GM19023 (cell line): ENCODE measurements at regions not wholly inside any gene's neighbourhood (a gene's known extent, or its start where the extent isn't known, plus 50 kb on each side); places are given as distances from the start of the nearest gene placed in this dataset.

Experiments
- ATAC-seq: cut with Tn5 transposase; IDR thresholded peaks from one replicate; pipeline ENCODE4 v1.9.1; 2021; ENCODE audit warnings: mild to moderate bottlenecking, moderate library complexity; ENCODE audit not compliant: unreplicated experiment

DNA sequence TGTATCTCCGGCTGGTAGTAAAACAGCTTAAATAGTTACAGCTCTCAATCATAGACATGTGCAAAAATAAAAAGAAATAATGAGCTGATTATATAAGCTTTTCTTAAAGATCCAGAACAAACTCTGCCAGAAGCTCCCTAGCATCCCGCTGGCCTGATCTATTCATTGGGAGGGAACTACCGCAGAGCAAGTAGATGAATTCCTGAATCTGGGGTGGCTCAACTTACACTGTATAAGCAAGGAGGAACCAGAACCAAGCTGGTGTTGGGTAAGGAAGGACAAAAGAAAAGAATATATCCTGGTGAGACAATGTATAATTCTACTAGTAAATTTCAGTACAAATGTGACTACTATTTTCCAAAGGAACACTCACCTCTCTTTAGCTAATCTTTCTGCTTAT, 1122.2 kb downstream of the OLFM4 start:
- no peak for ATAC-seq

DNA sequence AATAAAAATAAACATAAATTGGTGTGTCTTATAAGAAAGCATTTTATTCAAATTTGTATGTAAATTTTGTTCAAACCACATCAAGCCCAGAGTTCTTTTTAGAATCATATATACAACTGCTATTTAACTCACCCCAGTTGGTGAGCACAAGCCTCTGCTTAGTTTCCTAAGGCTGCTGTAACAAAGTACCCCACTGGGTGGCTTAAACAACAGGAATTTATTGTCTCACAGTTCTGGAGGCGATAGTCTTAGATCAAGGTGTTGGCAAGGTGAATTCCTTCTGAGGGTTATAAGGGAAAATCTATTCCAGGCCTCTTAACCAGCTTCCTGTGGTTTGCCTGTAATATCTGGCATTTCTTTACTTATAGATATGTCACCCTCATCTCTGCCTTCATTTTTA, 1133.5 kb downstream of the OLFM4 start:
- no peak for ATAC-seq

DNA sequence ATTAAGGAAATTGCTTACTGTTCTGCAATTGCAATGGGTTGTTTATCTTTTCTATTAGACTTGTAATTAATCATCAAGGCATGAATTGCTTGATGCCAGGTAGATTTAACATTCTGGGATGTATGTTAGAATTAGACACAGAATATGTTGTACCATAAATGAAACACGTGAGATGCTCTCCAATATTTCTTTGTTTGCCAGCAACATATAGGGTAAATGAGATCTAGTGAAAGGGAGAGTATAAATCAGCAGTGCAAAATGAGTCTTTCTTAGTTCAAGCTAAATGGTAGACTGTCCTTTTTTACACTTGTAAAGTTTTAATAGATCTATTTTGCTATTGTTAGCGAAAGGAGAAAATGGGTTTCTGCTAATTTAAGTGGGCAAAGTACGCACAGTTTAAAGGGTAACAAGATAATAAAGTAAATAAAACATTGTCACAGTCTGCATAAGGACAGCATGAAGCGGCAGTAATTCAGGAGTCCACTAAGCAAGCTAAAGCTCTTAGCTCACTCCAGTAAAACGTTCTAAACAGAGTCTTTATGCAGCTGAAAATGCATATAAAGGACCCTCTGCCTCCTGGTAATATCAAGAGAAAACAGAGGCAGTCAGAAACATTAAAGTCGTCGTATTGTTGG, 1137.1 kb downstream of the OLFM4 start:
- ATAC-seq, result no peak

DNA sequence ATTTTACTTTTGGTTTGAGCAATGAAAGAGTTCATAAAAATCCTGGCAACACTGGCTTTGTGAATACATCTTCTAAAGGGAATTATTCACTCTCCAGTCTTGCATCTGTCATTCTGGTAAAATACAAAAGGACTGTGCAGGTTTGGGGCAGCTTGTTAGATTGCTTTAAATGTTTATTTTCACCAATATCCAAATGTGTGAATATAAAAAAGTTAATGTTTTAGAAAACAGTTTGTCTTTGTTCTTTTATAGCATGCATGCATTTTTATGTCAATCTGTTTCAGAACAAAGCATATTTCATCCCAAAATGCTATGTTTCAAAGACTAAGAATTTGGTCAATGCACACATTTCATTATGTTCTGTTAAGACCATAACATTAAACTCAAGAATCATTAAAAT, 1145.4 kb downstream of the OLFM4 start:
- no peak for ATAC-seq

DNA sequence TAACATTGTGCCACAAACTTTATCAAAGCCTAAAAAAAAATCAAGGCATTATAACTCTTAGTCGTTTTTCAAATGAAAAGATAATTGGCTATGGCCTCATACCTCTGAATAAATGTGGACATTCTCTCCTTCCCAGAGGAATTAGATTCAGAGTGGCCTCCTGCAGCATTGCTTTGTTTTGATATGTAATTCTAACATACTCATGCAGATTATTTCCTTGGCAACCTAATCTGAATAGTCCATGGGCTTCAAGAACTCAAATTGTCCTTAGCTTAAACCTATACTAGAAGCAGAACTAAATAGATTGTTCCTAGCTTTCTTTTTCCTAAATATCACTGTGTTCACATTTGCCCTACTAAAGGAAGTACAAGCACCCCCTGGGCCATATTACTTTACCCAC, 1146.9 kb downstream of the OLFM4 start:
- ATAC-seq, result no peak

DNA sequence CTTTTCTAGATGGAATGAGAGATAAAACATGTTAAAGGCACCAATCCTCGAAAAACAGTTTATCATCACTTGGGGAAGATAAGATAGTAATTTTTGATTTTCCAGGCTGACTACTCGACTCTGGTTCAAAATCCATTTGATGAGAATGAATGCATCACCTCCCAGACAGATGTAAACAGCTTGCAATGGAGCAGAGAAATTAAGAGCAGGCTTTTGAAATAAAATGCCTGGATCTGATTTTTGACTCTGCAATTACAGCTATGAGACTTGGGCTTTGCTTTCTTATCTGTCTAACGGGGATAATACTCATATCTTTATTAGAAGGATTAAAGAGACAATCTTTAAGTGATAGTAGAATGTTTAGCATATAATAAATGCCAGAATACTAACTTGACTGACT, 1148.9 kb downstream of the OLFM4 start:
- ATAC-seq, result no peak

DNA sequence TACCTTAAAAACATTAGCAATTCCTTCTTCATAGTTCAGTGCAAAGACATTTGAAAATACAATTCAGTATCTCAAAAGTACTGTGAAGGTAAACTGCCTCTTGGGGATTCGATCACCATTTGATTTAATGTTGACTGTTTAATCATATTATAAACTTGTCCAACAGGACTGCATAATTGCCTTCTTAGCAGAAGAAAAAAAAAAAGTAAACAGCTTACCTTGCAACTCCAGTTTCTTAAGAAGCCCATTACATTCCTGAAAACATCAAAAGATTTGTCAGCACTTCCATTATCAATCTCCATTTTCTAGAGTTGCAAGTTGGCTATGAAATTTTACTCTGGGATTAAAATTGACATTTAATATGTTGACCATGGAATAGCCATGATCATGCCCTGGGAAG, 1154.6 kb downstream of the OLFM4 start:
- ATAC-seq, result no peak

DNA sequence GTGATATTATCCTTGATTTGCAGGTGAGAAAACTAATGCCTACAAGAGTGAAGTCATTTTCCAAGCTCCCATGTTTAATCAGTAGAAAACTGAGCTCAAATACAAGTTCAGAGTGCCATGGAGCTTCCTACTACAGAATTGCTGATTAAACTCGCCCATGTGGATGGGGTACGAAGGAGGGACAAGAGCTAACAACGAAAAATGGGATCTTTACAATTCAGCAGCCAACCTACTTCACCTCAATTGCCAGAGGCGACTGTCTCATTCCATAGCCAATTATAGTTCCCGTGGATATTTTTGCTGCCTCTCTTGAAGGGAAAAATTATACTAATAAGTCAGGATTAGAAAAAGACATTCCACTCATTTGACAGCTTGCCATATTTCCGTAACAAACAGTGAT, 1155.1 kb downstream of the OLFM4 start:
- no peak for ATAC-seq

DNA sequence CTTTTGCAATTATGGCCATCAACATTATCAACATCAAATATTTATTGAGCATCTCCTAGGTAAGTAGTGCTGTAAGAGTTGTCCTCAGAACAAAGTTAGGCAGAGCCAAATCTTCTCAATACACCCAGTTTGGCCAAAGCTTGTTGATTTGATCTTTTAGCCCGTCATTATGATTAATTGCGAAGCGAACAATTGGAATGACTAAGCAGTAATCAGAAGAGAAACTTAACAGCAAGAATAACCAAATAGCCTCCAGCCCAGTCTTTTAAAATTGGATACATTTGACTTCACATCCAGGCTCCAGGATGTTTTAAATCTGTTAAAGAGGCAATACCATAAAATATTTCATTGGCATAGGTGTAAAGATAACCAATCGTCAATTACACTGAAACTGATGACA, 1156.0 kb downstream of the OLFM4 start:
- no peak for ATAC-seq

DNA sequence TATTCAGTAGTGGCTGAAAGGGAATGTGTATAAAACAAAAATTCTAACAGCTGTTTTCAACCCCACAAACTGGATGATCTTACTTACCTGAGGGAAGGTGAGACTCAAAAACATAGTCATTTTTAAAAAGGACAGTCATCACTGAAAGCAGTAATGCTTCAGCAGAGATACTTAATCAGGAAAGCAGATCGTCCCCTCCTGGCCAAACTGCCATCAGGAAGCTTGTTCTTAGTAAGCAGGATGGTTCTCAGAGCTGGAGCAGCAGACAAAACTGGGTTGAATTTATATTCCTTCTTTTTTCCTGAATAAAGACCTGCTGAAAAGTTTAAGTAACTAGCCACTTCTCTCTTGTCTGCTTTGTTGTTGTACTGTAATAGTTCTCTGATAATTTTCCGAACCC, 1156.5 kb downstream of the OLFM4 start:
- ATAC-seq, result no peak

DNA sequence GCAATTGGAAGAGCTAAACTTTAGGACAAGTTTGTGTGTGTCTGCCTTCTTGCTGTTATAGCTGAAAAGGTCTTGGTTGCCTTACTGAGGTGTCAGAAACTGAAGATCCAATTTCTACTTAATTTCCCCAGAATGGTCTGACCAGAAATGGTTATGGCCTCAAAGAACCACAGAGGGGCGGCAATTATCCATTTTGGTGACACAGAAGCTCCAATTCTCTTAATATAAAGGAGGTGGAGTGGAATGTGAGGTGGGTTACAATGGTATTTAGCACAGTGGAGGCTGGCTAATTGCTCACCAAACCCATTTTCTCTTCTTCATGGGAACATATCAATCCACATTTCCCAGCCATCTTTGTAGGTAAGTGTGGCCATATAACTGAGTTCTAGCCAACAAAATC, 1157.2 kb downstream of the OLFM4 start:
- no peak for ATAC-seq

DNA sequence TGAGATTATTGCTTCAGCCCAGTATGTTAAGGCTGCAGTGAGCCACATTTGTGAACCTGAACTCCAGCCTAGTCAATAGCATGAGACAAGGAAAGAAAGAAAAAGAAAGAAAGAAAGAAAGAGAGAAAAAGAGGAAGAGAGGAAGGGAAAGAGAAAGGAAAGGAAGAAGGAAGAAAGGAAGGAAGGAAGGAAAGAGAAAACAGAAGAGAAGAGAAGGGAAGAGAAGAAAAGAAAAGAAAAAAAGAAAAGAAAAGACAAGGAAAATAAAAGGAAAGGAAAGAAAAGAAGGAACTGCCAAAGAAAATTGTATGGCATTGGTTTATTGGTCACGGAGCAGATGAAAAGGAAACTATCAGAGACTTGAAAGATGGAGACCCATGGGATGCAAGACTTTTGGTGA, 1158.8 kb downstream of the OLFM4 start:
- no peak for ATAC-seq

DNA sequence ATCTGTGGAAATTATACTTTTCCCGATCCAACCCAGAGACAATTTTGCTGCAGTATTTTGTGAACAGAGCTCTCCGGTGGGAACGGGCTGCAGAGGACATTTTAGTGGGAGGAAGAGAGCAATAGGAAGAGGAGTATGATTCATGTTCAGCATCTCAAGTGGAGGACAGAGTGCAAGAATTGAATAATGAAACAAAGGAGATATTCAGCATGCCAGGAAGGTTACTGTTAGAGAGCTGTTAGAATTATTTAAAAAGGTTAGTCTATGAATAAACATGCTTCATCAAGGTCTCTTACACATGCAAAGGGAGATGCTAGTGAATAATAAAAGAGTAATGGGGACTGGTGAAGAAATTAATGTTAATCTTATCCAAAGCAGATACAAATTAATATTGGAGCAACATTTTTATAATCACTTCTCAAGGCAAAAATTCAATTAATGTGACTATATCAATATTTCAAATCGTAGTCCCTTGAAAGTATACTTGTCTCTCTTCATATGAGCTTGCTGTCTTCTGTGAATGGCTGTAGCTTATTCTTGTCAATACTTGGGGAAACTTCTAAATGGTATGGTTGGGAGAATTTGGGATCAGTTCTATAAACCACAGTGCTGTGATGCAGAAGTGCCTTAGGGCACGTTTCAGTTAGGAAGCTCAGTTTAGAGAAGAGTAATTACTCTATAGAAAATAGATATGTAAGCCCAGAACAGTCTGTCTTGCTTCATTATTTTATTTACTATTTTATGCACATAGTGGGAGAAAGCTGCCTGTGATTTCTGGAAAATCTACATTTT, 1165.8 kb downstream of the OLFM4 start:
- ATAC-seq, result no peak

DNA sequence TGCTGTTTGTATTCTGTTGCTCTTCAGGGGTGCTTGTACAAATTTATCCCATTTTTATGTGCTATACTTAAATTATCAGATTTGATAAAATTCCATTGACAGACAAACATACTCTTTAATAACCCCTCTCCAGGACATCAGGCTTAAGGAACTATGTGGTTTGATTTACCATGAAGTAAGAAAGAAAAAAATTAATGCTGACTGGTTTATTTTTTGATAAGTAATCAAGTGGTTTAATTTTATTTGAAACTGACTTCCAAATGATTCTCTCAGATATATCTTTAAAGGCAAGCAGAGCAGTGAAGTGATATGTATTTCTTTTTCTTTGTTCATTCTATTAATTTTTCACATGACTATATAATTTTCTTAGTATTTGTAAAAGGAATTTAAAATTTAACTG, 1168.1 kb downstream of the OLFM4 start:
- ATAC-seq, result no peak

DNA sequence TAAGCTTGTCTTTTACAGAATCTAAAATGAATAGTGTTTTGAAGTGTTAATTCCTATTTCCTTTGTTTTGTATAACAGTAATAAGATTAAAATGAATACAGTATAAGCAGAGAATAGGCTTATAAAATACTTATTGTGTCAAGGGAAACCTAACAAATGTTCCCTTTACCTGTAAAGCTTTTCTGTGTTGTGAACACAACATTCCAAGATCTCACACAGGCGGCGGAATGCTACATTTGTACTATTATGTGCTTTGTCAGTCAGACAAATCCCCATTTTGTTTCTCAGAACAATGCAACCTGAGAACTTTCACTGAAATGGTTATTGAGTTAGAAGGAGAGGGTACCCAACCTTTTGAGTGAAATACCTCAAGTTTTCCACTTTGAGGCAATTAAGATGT, 1170.3 kb downstream of the OLFM4 start:
- no peak for ATAC-seq

DNA sequence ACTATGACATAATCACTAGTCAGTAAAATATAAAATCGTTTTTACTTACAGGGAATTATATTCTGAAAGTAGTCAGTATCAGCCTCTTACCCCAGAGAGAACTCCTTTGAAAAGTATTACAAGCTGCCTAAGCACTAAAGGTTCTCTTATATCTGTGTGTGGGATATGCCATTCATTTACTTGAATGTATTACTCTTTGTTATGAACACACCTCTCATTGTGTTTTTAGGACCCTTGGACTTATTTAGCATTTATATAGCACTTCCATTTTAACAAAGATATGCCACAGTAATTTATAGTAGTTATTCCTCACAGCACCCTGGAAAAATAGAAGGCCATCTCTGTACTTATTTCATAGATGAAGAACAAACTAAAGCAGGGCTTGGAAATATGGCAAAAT, 1178.0 kb downstream of the OLFM4 start:
- ATAC-seq, result no peak

DNA sequence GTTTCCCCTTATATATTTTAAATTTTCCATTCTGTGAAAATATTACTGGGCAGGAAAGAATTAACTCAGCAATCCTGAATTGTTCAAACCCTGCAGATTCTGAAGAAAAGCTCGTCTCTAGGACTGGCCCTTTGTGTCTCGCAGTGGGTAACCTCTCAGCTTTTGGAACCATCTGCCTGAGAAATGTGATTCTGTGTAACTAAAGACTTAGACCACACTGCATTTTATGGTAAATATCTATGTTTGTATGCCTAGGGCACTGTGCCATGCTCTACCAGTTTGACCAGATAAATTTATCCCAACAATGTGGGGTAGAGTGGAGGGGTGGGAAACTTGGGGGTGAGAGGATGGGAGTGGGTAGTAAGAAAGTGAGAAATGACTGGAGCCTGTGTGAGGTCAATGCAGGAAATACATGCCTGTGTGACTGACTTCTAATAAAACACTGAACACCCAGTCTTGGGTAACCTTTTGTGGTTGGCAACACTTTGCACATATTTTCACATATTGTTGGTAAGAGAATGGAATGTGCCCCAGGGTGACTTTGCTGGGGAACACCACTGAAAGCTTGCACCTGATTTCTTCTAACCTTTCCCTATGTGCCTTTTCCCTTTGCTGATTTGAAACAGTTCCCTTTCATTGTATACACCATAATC, 1181.9 kb downstream of the OLFM4 start:
- no peak for ATAC-seq

DNA sequence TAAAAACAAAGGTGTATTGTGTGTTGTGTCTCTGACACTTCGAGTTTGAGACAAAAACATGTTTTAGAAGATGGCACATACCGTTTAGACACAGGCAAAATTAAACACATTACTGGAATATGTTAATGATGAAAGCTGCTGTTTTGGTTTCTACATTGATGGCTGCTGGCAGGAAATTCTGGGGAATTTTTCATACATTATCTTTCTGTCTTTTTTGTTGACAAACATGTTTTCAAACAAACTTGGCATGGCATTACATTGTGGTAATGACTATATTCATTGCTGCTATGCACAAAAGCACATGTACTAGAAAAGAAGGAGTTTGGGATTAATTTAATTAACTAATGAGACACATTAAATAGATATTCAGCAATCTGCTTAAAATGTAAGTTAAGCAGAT, 1187.6 kb downstream of the OLFM4 start:
- ATAC-seq, result no peak

DNA sequence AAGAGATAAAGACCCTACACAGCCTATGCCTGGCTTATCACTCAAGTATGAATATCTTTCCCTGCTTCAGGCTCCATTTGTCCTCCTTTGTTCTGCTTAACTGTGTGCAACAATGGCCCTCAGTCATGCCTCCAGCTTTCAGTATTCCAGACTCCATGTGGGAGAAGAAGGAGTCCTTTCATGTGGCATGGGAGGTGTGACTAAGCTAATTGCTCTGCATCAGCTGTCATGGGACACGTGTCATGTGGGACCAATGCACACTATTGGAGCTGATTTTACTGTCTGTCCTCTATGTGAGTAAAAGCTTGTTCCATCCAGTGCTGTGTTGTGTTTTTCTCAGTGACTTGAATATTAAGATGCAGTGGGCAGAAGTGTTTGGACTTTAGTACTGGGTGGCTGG, 1198.3 kb downstream of the OLFM4 start:
- ATAC-seq, result no peak

DNA sequence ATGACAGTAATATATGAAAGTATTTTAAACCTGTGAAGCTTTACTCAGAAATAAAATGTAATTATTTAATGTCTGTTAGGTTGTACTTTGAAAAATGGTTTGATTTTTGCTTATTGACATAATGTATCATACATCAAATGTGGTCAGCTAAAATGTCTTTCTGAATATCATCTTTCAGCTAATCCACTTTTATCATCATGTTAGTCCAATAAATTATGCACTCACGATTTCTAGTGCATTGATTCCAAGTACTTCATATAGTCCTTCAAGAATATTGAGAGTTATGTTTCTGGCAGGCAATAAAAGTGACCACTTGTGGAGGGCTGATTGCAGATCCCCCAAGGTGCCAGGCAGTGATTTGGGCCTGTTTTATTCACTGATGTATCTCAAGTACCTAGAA, 1204.1 kb downstream of the OLFM4 start:
- ATAC-seq, result no peak

DNA sequence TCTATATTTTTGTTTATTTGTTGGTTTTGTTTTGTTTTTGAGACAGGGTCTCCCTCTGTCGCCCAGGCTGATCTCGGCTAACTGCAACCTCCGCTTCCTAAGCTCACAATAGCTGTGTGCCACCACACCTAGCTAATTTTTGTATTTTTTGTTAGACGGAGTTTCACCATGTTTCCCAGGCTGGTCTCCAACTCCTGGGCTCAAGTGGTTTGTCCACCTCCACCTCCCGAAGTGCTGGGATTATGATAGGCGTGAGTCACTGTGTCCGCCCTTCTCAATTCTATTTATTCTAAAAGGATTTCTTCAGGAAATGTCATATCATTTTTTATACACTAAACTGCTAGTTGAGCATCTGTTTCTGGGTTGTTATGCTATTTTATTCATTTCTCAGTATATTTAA, 1206.0 kb downstream of the OLFM4 start:
- no peak for ATAC-seq

DNA sequence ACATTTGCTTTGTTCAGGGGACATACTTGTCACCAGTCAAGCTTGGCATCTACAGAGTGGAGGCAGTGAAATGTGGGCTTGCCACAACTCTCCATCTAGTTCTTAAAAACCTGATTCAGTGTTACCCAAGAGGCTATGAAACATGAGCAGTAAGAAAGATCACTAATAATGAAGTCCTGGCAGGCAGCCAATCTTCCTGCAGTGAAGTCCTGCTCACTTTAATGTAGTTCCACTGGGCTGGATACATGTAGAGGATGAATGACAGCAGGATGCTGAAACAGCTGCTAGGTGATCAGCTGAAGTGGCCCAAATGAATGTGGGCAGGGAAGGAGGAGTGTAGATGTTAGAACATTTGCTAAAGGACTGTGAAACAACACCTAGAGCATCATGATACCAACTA, 1213.1 kb downstream of the OLFM4 start:
- no peak for ATAC-seq
